GM23248 (cell line): ENCODE measurements at regions not wholly inside any gene's neighbourhood (a gene's known extent, or its start where the extent isn't known, plus 50 kb on each side); places are given as distances from the start of the nearest gene placed in this dataset.

Experiments used
- EZH2 ChIP-seq: fragments of 200-600 bp; sonication (generic); IDR thresholded peaks from 2 replicates; pipeline ENCODE4 v1.6.1; 2018; ENCODE audit warnings: antibody characterized with exemption, mild to moderate bottlenecking; ENCODE audit not compliant: insufficient read depth, poor library complexity, severe bottlenecking
- EZH2phosphoT487 ChIP-seq: fragments of 200-600 bp; sonication (generic); IDR thresholded peaks from 2 replicates; pipeline ENCODE4 v1.6.1; 2018; ENCODE audit warnings: antibody characterized with exemption, moderate library complexity, mild to moderate bottlenecking, low read depth; ENCODE audit not compliant: insufficient read depth

DNA sequence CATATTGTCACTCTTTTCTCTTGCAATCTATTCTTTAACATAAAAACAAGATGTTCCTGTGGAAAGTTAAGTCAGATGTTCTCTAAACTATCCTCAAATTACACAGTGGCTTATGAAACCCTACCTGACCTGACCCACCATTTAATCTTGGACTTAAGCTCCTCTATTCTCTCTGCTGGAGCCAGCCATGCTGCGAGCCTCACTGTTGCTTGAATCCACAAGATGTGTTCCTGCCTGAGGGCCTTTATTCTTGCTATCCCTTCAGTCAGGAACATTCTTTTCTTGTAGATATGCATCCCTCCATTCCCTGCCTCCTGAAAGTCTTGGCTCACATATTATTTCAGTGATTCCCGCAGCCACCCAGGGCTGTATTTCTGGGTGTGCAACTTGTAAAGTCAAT, 283.2 kb downstream of the EPHA7 start:
- TF ChIP-seq EZH2 (no peak), EZH2phosphoT487 (no peak)
